ENCODE measurements at regions not wholly inside any gene's neighbourhood (a gene's known extent, or its start where the extent isn't known, plus 50 kb on each side); places are given as distances from the start of the nearest gene placed in this dataset.

DNA sequence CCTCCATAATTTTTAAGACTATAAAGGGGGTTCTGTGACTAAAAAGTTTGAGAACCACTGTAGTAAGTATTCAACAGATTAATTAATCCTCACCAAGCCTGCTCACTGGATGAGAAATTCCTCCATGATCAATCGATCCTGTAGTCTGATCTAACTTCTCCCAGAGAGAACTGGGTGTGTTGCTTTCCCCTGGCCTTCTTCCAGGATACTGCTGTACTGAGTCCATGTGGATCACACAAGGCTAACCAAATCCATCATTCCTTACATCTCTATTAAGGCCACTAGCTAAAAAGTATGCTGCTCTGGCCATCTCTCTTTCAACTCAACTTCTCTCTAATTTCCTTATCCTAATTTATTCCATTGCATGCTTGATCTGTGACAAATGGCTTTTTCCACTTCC, 280.2 kb upstream of the PCSK5 start:
- TF ChIP-seq, protein P1, sequence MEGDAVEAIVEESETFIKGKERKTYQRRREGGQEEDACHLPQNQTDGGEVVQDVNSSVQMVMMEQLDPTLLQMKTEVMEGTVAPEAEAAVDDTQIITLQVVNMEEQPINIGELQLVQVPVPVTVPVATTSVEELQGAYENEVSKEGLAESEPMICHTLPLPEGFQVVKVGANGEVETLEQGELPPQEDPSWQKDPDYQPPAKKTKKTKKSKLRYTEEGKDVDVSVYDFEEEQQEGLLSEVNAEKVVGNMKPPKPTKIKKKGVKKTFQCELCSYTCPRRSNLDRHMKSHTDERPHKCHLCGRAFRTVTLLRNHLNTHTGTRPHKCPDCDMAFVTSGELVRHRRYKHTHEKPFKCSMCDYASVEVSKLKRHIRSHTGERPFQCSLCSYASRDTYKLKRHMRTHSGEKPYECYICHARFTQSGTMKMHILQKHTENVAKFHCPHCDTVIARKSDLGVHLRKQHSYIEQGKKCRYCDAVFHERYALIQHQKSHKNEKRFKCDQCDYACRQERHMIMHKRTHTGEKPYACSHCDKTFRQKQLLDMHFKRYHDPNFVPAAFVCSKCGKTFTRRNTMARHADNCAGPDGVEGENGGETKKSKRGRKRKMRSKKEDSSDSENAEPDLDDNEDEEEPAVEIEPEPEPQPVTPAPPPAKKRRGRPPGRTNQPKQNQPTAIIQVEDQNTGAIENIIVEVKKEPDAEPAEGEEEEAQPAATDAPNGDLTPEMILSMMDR (IDR thresholded peaks at IDR 0.05), result no peak
- no peak for TF ChIP-seq EZH2 (IDR thresholded peaks at IDR 0.05; ENCODE audit: borderline replicate concordance, insufficient read depth, low read depth, low read length, poor library complexity, severe bottlenecking)

All from B cell (primary cell).